ENCODE measurements at regions not wholly inside any gene's neighbourhood (a gene's known extent, or its start where the extent isn't known, plus 50 kb on each side); places are given as distances from the start of the nearest gene placed in this dataset.
"Not testable (repeated sequence)": the region's sequence is repeated elsewhere in the genome, so short reads cannot be mapped to it uniquely, and the experiment has no call there.

DNA sequence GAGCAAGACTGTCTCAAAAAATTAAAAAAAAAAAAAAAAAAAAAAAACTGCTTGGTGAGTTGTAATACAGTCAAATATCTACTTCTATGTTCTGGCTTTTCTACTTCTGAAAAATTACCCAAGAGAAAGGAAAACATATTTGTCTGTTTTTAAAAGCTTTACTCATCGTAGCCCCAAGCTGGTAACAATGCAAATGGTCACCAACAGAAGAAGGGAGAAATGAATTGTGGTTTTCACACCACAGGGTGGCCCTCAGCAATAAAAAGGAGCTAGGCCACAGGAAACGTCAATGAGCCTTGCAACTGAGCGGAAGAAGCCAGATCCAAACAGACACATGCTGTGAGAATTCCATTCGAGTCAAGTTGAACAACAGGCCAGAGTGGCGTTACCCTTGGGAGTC is 121.0 kb downstream of the CDRT15L2 start:
- not testable (repeated sequence) for H3K27ac Mint-ChIP-seq; DNase-seq; ATAC-seq; H3K4me3 Mint-ChIP-seq; H3K27me3 Mint-ChIP-seq; H3K36me3 Mint-ChIP-seq (ENCODE audit: low read depth); H3K9me3 Mint-ChIP-seq
- H3K4me1 Mint-ChIP-seq, result peaks cover 19% of the 10 kb centered on the region

- not testable (repeated sequence) for ATAC-seq; H3K27me3 Mint-ChIP-seq; H3K27ac Mint-ChIP-seq; H3K36me3 Mint-ChIP-seq (ENCODE audit: low read depth); H3K9me3 Mint-ChIP-seq; DNase-seq; H3K4me3 Mint-ChIP-seq
- peaks cover 19% of the 10 kb centered on the region for H3K4me1 Mint-ChIP-seq
Observed at GRCh38 chr17:20701366-20701765, 121.8 kb downstream of the CDRT15L2 start.

DNA sequence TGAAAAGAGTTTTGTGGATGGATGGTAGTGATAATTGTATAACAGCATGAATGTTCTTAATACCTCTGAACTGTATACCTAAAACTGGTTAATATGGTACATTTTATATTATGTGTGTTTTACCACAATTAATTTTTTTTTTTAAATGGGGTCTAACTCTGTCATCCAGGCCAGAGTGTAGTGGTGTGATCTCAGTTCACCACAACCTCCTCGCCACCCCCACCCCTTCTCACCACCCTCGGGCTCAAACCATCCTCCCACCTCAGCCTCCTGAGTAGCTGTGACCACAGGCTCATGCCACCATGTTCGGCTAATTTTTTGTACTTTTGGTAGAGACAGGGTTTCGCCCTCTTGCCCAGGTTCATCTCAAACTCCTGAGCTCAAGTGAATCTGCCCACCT is 123.2 kb downstream of the CDRT15L2 start:
- Mint-ChIP-seq H3K9me3 (no peaks in the 10 kb centered on the region), H3K27ac (no peak overlapping the region), H3K4me3 (no peak overlapping the region), H3K4me1 (peaks cover 18% of the 10 kb centered on the region), H3K36me3 (ENCODE audit: low read depth) (no peaks in the 10 kb centered on the region), H3K27me3 (no peaks in the 10 kb centered on the region)
- no peak for ATAC-seq
- DNase-seq, result no peak

GRCh38 chr17:20703781-20704180 is 124.3 kb downstream of the CDRT15L2 start:
- H3K4me1 Mint-ChIP-seq, result peaks cover 10% of the 10 kb centered on the region
- no peak overlapping the region for H3K27ac Mint-ChIP-seq
- no peaks in the 10 kb centered on the region for H3K36me3 Mint-ChIP-seq (ENCODE audit: low read depth)
- ATAC-seq (no peak), DNase-seq (no peak)
- H3K27me3 Mint-ChIP-seq, result no peaks in the 10 kb centered on the region
- no peak overlapping the region for H3K4me3 Mint-ChIP-seq
- H3K9me3 Mint-ChIP-seq, result no peaks in the 10 kb centered on the region

GRCh38 chr17:20705186-20705585 is 125.7 kb downstream of the CDRT15L2 start:
- H3K27ac Mint-ChIP-seq; H3K36me3 Mint-ChIP-seq (ENCODE audit: low read depth); H3K4me1 Mint-ChIP-seq; H3K27me3 Mint-ChIP-seq; ATAC-seq; H3K4me3 Mint-ChIP-seq; DNase-seq; H3K9me3 Mint-ChIP-seq: not testable (repeated sequence)

- Mint-ChIP-seq H3K9me3 (no peaks in the 10 kb centered on the region), H3K36me3 (ENCODE audit: low read depth) (no peaks in the 10 kb centered on the region), H3K27me3 (no peaks in the 10 kb centered on the region), H3K27ac (no peak overlapping the region), H3K4me1 (no peaks in the 10 kb centered on the region), H3K4me3 (no peak overlapping the region)
- no peak for DNase-seq
- no peak for ATAC-seq
Observed at GRCh38 chr17:20706751-20707373, 127.3 kb downstream of the CDRT15L2 start.

- not testable (repeated sequence) for H3K36me3 Mint-ChIP-seq (ENCODE audit: low read depth); H3K9me3 Mint-ChIP-seq; H3K4me1 Mint-ChIP-seq; H3K27ac Mint-ChIP-seq; DNase-seq; ATAC-seq; H3K4me3 Mint-ChIP-seq; H3K27me3 Mint-ChIP-seq
Observed at GRCh38 chr17:20708821-20709220, 129.3 kb downstream of the CDRT15L2 start.

DNA sequence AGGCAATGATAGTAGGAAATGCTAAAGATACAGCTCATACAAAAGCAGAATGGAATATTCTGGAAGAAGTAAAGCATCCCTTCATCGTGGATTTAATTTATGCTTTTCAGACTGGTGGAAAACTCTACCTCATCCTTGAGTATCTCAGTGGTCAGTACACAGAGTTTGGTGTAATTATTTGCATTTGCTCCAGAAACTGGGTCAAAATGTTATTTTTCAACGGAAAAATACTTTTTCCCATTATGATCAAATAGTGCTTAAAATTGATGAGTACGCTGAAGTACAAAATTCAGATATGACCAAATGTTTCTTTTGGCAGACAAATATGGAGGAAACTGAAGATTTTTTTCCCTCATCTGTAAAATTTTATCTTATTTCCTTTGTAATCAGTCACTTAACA is 137.0 kb downstream of the CDRT15L2 start:
- not testable (repeated sequence) for H3K36me3 Mint-ChIP-seq (ENCODE audit: low read depth); DNase-seq; H3K9me3 Mint-ChIP-seq; ATAC-seq; H3K4me3 Mint-ChIP-seq; H3K27me3 Mint-ChIP-seq; H3K27ac Mint-ChIP-seq; H3K4me1 Mint-ChIP-seq

- H3K9me3 Mint-ChIP-seq, result no peaks in the 10 kb centered on the region
- ATAC-seq (no peak), DNase-seq (no peak)
- H3K4me3 Mint-ChIP-seq, result no peak overlapping the region
- no peaks in the 10 kb centered on the region for H3K4me1 Mint-ChIP-seq
- H3K27me3 Mint-ChIP-seq, result no peaks in the 10 kb centered on the region
- no peak overlapping the region for H3K27ac Mint-ChIP-seq
- no peaks in the 10 kb centered on the region for H3K36me3 Mint-ChIP-seq (ENCODE audit: low read depth)
Observed at GRCh38 chr17:20721171-20721570, 141.6 kb downstream of the CDRT15L2 start.

DNA sequence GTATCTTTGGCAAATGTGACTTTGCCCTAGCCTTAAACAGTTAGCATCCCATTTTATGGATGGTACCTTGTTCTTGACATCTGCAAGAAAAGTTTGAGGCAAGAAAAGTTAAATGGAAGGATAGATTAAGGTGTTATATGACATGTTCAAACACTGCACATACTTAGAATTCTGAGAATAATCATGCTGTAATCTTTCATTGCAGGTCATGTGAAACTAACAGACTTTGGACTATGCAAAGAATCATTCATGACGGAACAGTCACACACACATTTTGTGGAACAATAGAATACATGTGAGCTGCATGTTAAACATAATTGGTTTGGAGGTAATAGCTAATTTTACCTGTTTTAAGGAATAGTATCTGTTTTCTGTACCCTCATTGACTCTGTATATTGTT is 144.9 kb downstream of the CDRT15L2 start:
- not testable (repeated sequence) for H3K4me1 Mint-ChIP-seq, H3K27me3 Mint-ChIP-seq, H3K27ac Mint-ChIP-seq

DNA sequence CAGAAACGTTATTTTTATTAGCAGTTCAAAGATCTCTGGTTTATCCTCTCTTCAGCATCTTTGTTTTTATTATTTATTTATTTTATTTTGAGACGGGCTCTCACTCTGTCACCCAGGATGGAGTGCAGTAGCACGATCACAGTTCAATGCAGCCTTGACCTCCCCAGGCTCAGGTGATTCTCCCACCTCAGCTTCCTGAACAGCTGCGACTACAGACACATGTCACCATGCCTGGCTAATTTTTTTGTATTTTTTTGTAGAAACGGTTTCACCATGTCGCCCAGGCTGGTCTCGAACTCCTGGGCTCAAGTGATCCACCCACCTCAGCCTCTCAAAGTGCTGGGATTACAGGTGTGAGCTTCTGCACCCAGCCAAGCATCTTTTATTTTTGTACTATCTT is 147.7 kb downstream of the CDRT15L2 start:
- not testable (repeated sequence) for H3K4me3 Mint-ChIP-seq; H3K27me3 Mint-ChIP-seq; H3K9me3 Mint-ChIP-seq; H3K27ac Mint-ChIP-seq; H3K36me3 Mint-ChIP-seq (ENCODE audit: low read depth); ATAC-seq; H3K4me1 Mint-ChIP-seq; DNase-seq

More for the DNA sequence above, 144.9 kb downstream of the CDRT15L2 start:
- ATAC-seq; H3K36me3 Mint-ChIP-seq (ENCODE audit: low read depth); DNase-seq; H3K4me3 Mint-ChIP-seq; H3K9me3 Mint-ChIP-seq: not testable (repeated sequence)

- Mint-ChIP-seq H3K27ac (no peak overlapping the region), H3K36me3 (ENCODE audit: low read depth) (no peaks in the 10 kb centered on the region), H3K27me3 (peaks cover 3% of the 10 kb centered on the region), H3K4me3 (no peak overlapping the region), H3K4me1 (no peaks in the 10 kb centered on the region), H3K9me3 (no peaks in the 10 kb centered on the region)
- DNase-seq (no peak), ATAC-seq (no peak)
Observed at GRCh38 chr17:20728181-20728580, 148.7 kb downstream of the CDRT15L2 start.

DNA sequence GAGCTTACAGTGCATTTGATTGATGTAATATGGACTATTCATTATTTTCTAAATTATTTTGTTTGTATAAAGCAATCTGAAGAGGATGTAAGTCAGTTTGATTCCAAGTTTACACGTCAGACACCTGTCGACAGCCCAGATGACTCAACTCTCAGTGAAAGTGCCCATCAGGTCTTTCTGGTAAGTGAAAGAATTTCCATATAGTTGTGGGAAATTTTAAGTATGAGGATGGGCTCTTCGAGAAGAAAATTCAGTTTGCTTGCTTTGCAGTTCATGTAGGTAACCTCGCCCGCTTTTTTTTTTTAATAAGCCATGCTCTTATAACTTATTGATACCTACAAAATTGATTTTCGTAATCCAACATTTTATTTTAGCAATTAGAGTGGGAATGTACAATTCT is 151.6 kb downstream of the CDRT15L2 start:
- not testable (repeated sequence) for H3K4me3 Mint-ChIP-seq; H3K4me1 Mint-ChIP-seq; H3K36me3 Mint-ChIP-seq (ENCODE audit: low read depth); H3K27me3 Mint-ChIP-seq; ATAC-seq; H3K9me3 Mint-ChIP-seq; DNase-seq; H3K27ac Mint-ChIP-seq

DNA sequence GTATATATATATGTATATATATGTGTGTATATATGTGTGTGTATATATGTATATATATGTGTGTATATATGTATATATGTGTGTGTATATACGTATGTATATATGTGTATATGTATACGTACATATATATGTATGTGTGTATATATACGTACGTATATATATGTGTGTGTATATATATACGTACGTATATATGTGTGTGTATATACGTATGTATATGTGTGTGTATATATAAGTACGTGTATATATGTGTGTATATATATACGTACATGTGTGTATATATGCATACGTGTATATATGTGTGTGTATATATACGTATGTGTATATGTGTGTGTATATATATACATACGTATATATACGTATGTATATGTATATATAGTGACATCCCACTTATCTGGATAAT is 154.4 kb downstream of the CDRT15L2 start:
- no peaks in the 10 kb centered on the region for H3K36me3 Mint-ChIP-seq (ENCODE audit: low read depth)
- no peak for ATAC-seq
- DNase-seq, result no peak

GRCh38 chr17:20735796-20736195 is 156.3 kb downstream of the CDRT15L2 start:
- no peak overlapping the region for H3K27ac Mint-ChIP-seq
- no peaks in the 10 kb centered on the region for H3K9me3 Mint-ChIP-seq
- H3K36me3 Mint-ChIP-seq (ENCODE audit: low read depth), result no peaks in the 10 kb centered on the region
- H3K27me3 Mint-ChIP-seq, result peaks cover 3% of the 10 kb centered on the region
- no peaks in the 10 kb centered on the region for H3K4me1 Mint-ChIP-seq
- no peak for ATAC-seq
- no peak overlapping the region for H3K4me3 Mint-ChIP-seq
- DNase-seq, result no peak

More for the DNA sequence above, 154.4 kb downstream of the CDRT15L2 start:
- Mint-ChIP-seq H3K4me1 (no peaks in the 10 kb centered on the region), H3K4me3 (no peak overlapping the region), H3K9me3 (no peaks in the 10 kb centered on the region), H3K27ac (no peak overlapping the region), H3K27me3 (peaks cover 3% of the 10 kb centered on the region)

- H3K4me1 Mint-ChIP-seq; H3K27me3 Mint-ChIP-seq; H3K9me3 Mint-ChIP-seq; H3K27ac Mint-ChIP-seq; H3K36me3 Mint-ChIP-seq (ENCODE audit: low read depth); DNase-seq; H3K4me3 Mint-ChIP-seq; ATAC-seq: not testable (repeated sequence)
Observed at GRCh38 chr17:20737636-20738035, 158.1 kb downstream of the CDRT15L2 start.

Measured in activated naive CD8-positive, alpha-beta T cell treated with anti-CD3 and anti-CD28 coated beads, Interleukin-2, amount 50 U/mL, for 24 hours (primary cell).